ENCODE measurements at regions not wholly inside any gene's neighbourhood (a gene's known extent, or its start where the extent isn't known, plus 50 kb on each side); places are given as distances from the start of the nearest gene placed in this dataset.

GRCh38 chr14:44766285-44766684 lies 195.5 kb downstream of the KLHL28 start:
- intact Hi-C loops (cut with micrococcal nuclease; ENCODE audit: unreplicated experiment): no loop called here
- BruUV-seq (replicated peaks): no TSS peak
- Mint-ChIP-seq H3K27ac (ENCODE audit: unreplicated experiment) (no peak overlapping the region), H3K27me3 (ENCODE audit: insufficient read depth, unreplicated experiment) (no peaks in the 10 kb centered on the region), H3K4me1 (ENCODE audit: low read depth, unreplicated experiment) (peaks cover 2% of the 10 kb centered on the region), H3K9me3 (ENCODE audit: unreplicated experiment) (no peaks in the 10 kb centered on the region), H3K36me3 (ENCODE audit: insufficient read depth, unreplicated experiment) (no peaks in the 10 kb centered on the region), H3K4me3 (ENCODE audit: unreplicated experiment) (no peak overlapping the region)
- no peak for TF ChIP-seq CTCF (IDR thresholded peaks at IDR 0.05; ENCODE audit: insufficient read depth in 1 of 2, low read depth in 1 of 2, low read length in 1 of 2, severe bottlenecking in 1 of 2, unreplicated experiment in 1 of 2)
- Histone ChIP-seq H3K36me3 (ENCODE audit: control insufficient read depth, insufficient read depth, low read length) (no peaks in the 10 kb centered on the region), H3K4me3 (ENCODE audit: low read depth, low read length) (no peak overlapping the region), H3K4me1 (no peaks in the 10 kb centered on the region), H3K9me3 (no peaks in the 10 kb centered on the region), H3K27me3 (replicated peaks; ENCODE audit: control insufficient read depth, insufficient read depth, low read length) (no peaks in the 10 kb centered on the region)
- ChIA-PET POLR2A (no interaction called here), CTCF (no interaction called here)
- no peak for DNase-seq

GRCh38 chr14:44763356-44763755 lies 198.4 kb downstream of the KLHL28 start:
- Histone ChIP-seq H3K4me3 (ENCODE audit: low read depth, low read length) (no peak overlapping the region), H3K36me3 (ENCODE audit: control insufficient read depth, insufficient read depth, low read length) (no peaks in the 10 kb centered on the region), H3K4me1 (no peaks in the 10 kb centered on the region), H3K9me3 (no peaks in the 10 kb centered on the region), H3K27me3 (replicated peaks; ENCODE audit: control insufficient read depth, insufficient read depth, low read length) (no peaks in the 10 kb centered on the region)
- TF ChIP-seq CTCF (IDR thresholded peaks at IDR 0.05; ENCODE audit: insufficient read depth in 1 of 2, low read depth in 1 of 2, low read length in 1 of 2, severe bottlenecking in 1 of 2, unreplicated experiment in 1 of 2): no peak
- Mint-ChIP-seq H3K4me1 (ENCODE audit: low read depth, unreplicated experiment) (no peaks in the 10 kb centered on the region), H3K27me3 (ENCODE audit: insufficient read depth, unreplicated experiment) (no peaks in the 10 kb centered on the region), H3K27ac (ENCODE audit: unreplicated experiment) (no peak overlapping the region), H3K36me3 (ENCODE audit: insufficient read depth, unreplicated experiment) (no peaks in the 10 kb centered on the region), H3K4me3 (ENCODE audit: unreplicated experiment) (no peak overlapping the region), H3K9me3 (ENCODE audit: unreplicated experiment) (no peaks in the 10 kb centered on the region)
- CTCF ChIA-PET: no interaction called here
- BruUV-seq (replicated peaks): no TSS peak
- POLR2A ChIA-PET: no interaction called here
- intact Hi-C loops (cut with micrococcal nuclease; ENCODE audit: unreplicated experiment): no loop called here
- no peak for DNase-seq

GRCh38 chr14:44759277-44759676 lies 202.5 kb downstream of the KLHL28 start:
- no TSS peak for BruUV-seq (replicated peaks)
- no peaks in the 10 kb centered on the region for H3K27me3 ChIP-seq (replicated peaks; ENCODE audit: control insufficient read depth, insufficient read depth, low read length)
- DNase-seq: no peak
- Mint-ChIP-seq H3K27me3 (ENCODE audit: insufficient read depth, unreplicated experiment) (no peaks in the 10 kb centered on the region), H3K4me1 (ENCODE audit: low read depth, unreplicated experiment) (no peaks in the 10 kb centered on the region), H3K36me3 (ENCODE audit: insufficient read depth, unreplicated experiment) (no peaks in the 10 kb centered on the region), H3K9me3 (ENCODE audit: unreplicated experiment) (no peaks in the 10 kb centered on the region), H3K4me3 (ENCODE audit: unreplicated experiment) (no peak overlapping the region), H3K27ac (ENCODE audit: unreplicated experiment) (no peak overlapping the region)
- no peak for TF ChIP-seq CTCF (IDR thresholded peaks at IDR 0.05; ENCODE audit: insufficient read depth in 1 of 2, low read depth in 1 of 2, low read length in 1 of 2, severe bottlenecking in 1 of 2, unreplicated experiment in 1 of 2)
- no peaks in the 10 kb centered on the region for H3K36me3 ChIP-seq (ENCODE audit: control insufficient read depth, insufficient read depth, low read length)
- ChIA-PET POLR2A (no interaction called here), CTCF (no interaction called here)
- H3K9me3 ChIP-seq: no peaks in the 10 kb centered on the region
- intact Hi-C loops (cut with micrococcal nuclease; ENCODE audit: unreplicated experiment): no loop called here
- no peaks in the 10 kb centered on the region for H3K4me1 ChIP-seq
- H3K4me3 ChIP-seq (ENCODE audit: low read depth, low read length): no peak overlapping the region
